ENCODE measurements at regions not wholly inside any gene's neighbourhood (a gene's known extent, or its start where the extent isn't known, plus 50 kb on each side); places are given as distances from the start of the nearest gene placed in this dataset.
"Not testable (repeated sequence)": the region's sequence is repeated elsewhere in the genome, so short reads cannot be mapped to it uniquely, and the experiment has no call there.

DNA sequence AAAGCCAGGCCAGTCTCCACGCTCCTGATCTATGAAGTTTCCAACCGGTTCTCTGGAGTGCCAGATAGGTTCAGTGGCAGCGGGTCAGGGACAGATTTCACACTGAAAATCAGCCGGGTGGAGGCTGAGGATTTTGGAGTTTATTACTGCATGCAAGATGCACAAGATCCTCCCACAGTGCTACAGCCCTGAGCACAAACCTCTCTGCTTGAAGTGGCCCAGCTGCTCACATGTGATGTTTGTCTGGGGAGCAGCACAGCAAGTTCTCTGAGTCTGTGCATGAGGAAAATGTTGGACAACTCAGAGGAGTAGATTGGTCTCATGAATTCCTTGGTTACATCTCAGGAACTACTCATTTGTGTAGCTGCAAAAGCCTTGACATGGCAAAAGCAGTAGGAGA, 1295.1 kb downstream of the RPIA start:
- TF ChIP-seq, protein P1, sequence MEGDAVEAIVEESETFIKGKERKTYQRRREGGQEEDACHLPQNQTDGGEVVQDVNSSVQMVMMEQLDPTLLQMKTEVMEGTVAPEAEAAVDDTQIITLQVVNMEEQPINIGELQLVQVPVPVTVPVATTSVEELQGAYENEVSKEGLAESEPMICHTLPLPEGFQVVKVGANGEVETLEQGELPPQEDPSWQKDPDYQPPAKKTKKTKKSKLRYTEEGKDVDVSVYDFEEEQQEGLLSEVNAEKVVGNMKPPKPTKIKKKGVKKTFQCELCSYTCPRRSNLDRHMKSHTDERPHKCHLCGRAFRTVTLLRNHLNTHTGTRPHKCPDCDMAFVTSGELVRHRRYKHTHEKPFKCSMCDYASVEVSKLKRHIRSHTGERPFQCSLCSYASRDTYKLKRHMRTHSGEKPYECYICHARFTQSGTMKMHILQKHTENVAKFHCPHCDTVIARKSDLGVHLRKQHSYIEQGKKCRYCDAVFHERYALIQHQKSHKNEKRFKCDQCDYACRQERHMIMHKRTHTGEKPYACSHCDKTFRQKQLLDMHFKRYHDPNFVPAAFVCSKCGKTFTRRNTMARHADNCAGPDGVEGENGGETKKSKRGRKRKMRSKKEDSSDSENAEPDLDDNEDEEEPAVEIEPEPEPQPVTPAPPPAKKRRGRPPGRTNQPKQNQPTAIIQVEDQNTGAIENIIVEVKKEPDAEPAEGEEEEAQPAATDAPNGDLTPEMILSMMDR (IDR thresholded peaks at IDR 0.05 in 8 of 11, conservative IDR thresholded peaks at IDR 0.05 in 3 of 11): not testable (repeated sequence)
- TF ChIP-seq POLR2AphosphoS5, POLR2A (IDR thresholded peaks at IDR 0.05): not testable (repeated sequence)
